ENCODE measurements at regions not wholly inside any gene's neighbourhood (a gene's known extent, or its start where the extent isn't known, plus 50 kb on each side); places are given as distances from the start of the nearest gene placed in this dataset.

DNA sequence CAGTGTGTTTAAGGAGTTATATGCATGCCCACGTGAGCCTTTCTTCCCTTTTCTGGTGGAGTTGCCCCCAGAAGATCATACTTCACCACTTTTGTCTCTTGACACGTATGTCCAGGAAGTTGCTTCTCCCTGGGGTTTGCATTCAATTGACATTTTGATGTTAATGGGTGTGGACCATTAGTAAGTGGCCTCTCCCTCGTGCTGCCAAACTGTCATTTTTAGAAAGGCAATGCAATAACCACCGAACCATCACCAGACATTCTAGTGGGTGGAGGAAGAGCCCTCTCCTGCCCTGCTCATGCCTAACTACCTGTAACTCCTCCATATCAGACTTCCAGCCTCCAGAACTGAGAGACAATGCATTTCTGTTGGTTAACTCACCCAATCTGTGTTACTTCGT, 290.8 kb downstream of the ATPSCKMT start:
- TF ChIP-seq EZH2 (IDR thresholded peaks at IDR 0.05; ENCODE audit: low read depth), result no peak
- TF ChIP-seq, protein P1, sequence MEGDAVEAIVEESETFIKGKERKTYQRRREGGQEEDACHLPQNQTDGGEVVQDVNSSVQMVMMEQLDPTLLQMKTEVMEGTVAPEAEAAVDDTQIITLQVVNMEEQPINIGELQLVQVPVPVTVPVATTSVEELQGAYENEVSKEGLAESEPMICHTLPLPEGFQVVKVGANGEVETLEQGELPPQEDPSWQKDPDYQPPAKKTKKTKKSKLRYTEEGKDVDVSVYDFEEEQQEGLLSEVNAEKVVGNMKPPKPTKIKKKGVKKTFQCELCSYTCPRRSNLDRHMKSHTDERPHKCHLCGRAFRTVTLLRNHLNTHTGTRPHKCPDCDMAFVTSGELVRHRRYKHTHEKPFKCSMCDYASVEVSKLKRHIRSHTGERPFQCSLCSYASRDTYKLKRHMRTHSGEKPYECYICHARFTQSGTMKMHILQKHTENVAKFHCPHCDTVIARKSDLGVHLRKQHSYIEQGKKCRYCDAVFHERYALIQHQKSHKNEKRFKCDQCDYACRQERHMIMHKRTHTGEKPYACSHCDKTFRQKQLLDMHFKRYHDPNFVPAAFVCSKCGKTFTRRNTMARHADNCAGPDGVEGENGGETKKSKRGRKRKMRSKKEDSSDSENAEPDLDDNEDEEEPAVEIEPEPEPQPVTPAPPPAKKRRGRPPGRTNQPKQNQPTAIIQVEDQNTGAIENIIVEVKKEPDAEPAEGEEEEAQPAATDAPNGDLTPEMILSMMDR (conservative IDR thresholded peaks at IDR 0.05), result no peak
